RKO (cell line): ENCODE measurements at regions not wholly inside any gene's neighbourhood (a gene's known extent, or its start where the extent isn't known, plus 50 kb on each side); places are given as distances from the start of the nearest gene placed in this dataset.
"Not testable (repeated sequence)": the region's sequence is repeated elsewhere in the genome, so short reads cannot be mapped to it uniquely, and the experiment has no call there.

Experiments
- DNase-seq: peaks from one replicate; pipeline ENCODE4 v3.0.0-alpha.2; 2016; ENCODE audit warnings: low spot score

DNA sequence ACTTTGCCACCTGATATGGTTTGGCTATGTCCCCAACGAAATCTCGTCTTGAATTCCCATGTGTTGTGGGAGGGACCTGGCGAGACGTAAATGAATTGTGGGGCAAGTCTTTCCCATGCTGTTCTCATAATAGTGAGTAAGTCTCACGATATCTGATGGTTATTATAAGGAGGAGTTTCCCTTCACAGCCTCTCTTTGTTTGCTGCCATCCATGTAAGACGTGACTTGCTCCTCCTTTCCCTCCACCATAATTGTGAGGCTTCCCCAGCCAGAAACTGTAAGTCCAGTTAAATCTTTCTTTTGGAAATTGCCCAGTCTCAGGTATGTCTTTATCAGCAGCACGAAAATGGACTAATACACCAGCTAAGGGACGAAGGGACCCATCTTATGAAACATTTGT is 1303.3 kb downstream of the SUCLG1 start:
- DNase-seq = no peak

DNA sequence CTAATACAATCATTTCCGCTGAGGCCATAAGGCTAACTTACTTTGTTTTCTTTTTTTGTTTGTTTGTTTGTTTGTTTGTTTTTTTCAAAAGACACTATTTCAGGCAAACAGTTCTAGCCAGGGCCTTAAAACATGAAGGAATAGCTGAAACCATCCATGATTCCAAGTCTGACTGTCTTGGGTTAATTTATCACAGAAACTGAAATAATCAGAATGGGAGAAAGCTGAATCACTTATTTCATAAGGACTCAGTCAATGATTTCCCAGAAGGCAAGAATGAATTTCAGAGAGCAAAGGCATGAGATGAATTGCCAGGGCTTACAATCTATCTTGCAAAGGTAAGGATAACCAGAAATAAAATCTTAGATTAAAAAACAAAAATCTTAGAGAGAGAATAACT is 1315.1 kb downstream of the SUCLG1 start:
- DNase-seq = no peak

DNA sequence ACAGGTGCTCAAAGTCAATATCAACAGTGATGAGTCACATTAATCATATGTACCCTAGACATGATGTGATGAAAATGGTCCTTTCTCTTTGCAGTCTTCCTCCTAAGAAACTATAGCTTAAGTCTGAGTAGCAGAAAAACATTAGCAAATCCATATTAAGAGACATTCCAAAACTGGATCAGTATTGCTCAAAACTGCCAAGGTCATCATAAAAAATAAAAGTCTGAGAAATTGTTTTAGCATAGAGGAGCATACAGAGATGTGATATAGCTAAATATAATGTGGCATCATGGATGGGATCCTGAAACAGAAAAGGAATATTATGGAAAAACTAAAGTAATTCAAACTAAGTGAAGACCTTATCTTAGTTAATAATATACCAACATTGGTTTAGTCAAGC is 1316.1 kb downstream of the SUCLG1 start:
- DNase-seq = no peak

DNA sequence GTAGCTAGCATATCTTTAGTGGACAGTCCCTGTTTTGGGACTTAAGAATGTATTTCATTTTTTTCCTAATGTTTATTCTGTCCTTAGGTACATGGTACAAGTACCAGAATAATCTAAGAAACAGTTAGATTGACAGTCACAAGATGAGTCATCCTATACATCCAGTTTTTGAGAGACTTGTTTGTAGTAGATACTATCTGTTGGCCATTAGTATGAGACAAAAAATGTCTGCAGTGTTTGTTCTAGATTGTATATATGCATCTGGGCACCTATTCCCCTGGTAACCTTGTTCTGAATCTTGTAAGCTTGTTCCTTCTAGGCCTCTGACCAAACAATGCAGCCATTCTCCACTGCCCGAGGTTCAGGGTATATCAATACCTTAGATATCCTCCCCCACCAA is 1343.5 kb downstream of the SUCLG1 start:
- no peak for DNase-seq

DNA sequence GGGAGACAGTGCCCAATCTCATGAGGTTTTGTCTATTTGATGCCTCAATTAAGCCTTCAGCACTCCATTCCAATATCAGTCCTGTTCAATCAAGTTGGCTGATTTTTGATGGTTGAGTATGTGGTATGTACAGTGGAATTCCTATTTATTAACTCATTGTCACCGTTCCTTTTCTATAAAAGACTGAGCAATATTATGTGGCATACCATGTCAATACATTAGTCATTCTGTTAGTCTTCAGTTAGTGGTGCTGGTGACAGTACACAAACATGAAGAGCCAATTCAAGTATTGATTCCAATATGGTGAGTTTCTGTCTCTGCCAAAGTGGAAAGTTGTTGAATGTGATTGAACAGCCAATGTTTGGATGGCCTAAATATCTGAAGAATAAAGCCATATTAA is 1343.9 kb downstream of the SUCLG1 start:
- DNase-seq = no peak

DNA sequence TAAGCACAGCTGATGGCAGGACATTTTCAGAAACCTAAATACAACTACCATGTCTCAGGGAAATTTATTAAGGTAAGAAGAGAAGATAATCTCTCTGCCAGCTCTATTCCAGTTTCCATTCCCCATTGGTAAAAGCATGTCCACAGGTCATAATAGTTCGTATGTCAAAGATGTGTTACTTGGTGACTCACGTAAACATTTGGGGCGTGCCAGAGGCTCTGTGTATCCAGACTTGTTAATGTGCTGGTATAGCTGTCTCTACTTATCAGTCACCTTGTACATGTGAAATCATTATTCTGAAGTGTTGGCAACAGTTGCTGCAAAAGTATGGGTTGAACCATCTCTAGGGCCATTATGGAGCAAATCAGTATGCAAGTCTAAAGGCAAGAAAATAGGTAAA is 1345.1 kb downstream of the SUCLG1 start:
- no peak for DNase-seq

DNA sequence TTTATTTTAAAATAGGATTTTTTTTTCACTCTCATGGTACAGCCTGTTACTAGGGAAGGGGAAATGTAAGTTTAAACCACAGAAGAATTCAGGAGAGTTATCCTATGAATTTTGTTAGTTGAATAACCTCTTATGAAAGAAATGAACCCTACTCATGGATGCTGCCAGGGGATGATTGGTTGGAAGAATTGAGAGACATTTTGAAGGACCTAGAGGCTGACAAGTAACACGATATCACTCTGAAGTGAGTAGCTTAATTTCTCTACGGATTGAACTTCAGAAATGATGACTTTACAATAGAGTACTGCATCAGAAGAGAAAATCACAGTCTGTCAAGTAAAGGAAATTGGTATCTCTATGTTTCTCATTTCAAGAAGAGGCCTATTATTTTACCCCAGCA is 1346.2 kb downstream of the SUCLG1 start:
- DNase-seq = no peak

DNA sequence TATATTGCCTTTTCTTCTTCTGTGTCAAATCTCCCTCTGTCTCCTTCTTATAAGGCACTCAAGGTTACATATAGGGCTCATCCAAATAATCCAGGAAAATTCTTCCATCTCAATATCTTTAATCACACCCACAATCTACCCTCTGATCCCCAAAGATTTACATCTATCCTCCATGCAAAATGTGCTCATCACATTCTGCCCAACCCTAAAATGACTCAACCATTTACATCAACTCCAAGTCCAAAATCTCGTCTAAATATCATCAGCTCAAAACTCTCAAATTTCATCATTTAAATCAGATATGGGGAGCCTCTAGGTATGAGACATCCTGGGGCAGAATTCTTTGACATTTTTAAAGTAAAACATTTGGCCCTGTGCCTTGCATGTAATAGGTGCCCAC is 1349.8 kb downstream of the SUCLG1 start:
- DNase-seq = no peak

DNA sequence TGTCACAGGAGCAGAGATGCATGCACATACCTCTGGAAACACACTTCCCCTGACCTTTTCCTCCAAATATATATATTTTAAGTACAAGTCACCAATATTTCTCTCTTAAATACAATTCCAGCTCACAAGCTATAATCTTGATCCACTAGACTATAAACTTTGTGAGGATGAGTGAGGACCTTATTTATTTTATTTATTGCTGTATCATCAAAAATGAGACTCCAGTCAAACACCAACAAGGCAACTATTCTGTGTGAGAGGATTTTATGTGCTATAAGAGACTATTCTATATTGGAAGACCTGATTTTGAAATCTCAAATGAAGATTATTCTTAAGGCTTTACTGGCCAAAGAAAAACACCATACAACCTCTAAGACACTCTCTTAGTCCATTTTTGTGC is 1352.2 kb downstream of the SUCLG1 start:
- DNase-seq = no peak

DNA sequence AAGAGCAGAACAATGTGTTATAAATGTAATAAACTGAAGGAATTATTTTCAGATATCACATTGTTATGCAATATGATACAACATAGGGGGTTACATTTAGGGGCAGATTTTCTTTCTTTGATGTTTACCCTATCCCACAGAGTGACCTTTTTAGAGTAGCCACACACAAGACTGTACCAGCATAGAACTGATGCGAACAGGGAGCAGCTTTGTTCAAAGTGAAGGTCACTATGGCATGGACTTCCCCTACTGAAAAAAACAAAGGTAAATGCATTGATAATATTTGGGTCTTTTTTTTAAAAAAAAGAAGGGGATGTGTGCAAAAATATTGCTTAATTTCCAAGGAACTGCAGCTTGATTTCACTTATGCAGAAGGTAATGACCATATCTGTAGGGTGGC is 1354.9 kb downstream of the SUCLG1 start:
- DNase-seq = no peak

DNA sequence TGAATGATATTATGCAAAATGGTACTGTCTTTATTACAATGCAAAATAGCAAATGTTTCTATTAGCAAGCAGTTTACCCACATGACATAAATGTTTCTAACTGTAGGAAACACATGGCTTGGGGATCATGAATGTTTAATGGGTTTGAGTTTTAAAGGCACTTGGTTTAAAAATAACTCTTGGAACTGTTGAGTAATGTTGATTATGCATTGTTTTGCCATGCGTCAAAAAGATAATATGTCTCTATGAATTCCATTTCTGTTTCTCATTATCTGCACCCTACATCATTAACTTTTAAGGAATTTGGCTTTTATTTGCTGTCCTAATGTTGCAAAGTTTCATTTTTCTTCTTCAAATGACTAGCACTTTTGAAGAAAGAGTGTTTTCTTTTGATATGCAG is 1355.5 kb downstream of the SUCLG1 start:
- DNase-seq = no peak

DNA sequence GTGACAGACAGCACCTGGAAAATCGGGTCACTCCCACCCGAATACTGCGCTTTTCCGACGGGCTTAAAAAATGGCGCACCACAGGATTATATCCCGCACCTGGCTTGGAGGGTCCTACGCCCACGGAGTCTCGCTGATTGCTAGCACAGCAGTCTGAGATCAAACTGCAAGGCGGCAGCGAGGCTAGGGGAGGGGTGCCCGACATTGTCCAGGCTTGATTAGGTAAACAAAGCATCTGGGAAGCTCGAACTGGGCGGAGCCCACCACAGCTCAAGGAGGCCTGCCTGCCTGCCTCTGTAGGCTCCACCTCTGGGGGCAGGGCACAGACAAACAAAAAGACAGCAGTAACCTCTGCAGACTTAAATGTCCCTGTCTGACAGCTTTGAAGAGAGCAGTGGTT is 1370.0 kb downstream of the SUCLG1 start:
- not testable (repeated sequence) for DNase-seq

DNA sequence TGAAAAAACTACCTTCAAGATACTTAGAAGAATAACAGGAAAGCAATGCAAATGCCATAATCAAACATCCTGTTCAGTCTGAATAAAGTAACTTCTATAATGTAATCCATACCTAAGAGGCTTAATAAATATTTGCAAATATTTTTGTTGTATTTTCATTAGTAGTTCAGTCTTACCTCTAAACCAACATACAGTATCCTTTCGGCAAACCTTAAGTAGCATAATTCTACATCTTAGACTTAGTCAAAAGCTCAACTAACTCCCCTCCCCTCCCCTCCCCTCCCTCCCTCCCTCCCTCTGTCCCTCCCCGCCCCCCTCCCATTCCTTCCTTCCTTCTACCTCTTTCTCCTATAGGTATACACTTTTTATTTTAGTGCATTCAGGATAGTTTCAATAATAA is 1373.2 kb downstream of the SUCLG1 start:
- no peak for DNase-seq

DNA sequence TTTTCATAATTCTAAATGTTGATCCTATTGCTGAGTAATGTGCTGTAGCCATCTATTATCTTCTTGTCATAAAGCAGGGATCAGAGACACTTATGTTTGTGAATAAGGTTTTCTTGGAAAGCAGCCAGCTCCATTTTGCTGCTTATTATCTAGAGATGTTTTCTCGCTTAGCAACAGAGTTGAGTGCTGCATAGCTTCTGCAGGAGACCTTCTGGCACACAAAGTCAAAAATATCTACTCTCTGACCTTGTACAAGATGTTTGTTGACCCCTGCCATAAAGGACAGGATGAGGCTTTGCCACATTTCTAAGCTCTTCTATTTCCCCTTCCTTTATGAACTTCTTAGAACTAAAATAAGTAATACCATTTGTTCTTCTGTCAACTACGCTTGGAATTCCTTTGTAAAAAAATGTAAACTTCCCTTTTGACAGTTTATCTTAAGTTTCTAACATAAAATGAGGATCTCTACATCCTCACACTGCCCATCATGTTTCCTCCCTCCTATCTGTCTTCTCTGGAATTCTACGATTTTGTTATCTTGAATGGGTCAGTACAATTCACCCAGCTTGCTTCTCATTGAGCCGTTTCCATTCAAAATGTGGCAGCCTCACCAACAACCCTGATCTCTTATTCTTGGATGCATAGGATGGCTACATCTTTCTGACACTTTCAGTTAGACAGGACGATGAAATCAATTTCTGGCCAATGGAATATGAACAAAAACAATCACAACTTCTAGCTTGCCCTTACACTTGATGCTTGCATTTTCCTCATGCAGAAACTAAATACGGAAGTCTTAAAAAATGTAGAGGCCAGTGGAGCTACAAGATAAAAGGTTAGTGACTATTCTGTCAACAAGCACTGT is 1377.0 kb downstream of the SUCLG1 start:
- DNase-seq = no peak

DNA sequence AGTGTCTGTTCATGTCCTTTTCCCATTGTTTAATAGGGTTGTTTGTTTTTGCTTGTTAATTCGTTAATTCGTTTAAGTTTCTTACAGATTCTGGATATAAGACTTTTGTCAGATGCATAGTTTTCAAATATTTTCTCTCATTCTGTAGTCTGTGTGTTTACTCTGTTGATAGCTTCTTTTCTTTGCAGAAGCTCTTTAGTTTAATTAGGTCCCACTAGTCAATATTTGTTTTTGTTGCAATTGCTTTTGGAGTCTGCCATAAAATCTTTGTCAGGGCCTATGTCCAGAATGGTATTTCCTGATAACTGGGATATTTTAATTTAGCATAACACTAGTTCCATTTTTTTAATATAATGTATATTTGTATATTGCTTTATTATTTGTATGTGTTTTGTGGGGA is 1380.1 kb downstream of the SUCLG1 start:
- DNase-seq = no peak

DNA sequence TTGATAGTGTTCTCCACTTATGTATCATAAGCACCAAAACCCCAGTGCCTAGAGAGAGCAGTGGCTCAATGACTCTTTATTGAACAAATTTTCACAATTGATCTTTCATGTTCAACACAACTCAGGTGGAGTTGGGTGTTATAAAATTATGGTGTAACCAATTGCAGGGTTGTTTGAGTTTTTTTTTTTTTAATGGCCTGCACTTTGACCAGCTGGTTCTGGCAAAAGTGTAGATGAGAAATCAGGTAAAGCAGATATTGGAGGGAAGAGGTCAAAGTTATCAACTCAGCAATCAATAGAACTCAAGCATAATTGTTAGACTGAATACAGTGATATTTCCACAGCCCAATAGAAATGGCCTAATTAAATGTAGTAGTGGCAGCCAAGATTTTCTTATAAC is 1386.3 kb downstream of the SUCLG1 start:
- DNase-seq = no peak

DNA sequence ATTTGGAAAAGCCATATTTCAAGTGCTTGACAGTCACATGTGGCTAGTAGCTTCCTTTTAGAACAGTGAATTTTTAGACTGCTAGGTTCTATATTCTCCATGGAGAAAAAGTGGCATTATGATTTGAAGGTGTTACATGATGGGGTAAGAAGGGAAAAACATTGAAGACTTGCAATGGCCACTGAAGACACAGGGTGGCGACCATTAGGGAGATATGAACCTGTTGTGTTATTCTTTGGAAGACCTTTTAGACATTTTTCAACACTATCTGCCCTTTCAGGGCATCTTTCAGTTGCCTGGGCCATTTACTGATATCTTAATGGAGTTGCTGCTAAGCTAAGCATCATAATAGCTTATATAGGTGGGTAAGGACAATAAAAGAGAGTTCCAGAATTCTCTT is 1387.2 kb downstream of the SUCLG1 start:
- DNase-seq = no peak

DNA sequence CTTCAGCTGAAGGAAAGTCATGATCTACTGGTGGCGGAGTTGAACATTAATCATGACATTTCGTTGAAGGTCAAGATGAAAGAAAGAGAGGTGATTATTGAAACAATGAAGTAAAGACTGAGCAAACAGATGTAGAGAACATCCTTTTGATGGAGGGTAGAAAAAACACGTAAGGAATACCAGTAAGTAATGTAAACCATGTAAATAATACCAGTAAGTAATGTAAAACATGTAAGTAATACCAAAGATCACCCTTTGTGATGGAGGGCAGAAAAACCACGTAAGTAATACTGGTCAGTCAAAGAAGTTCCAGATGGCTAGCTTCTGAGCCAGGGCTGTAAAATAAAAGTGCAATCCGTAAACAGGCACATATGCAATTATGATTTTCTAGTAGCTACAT is 1387.7 kb downstream of the SUCLG1 start:
- DNase-seq = no peak

DNA sequence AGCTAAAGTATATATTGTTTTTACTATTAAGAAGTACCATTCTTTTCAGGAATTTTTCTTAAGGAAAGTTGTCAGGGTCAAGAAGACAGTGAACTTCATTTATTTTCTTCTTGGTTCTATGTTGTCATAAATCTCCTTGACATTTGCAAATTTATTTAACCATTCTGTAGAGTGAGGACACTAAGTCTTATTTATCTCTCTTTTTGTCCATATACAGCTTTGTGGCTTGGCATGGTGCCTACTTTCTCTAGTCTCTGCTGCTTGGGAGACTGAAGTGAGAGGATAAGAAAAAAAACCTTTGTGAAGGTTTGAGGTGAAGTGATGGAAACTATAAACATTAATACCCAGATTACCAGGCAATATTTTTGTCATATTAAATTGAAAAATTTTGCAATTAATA is 1389.4 kb downstream of the SUCLG1 start:
- DNase-seq = no peak

DNA sequence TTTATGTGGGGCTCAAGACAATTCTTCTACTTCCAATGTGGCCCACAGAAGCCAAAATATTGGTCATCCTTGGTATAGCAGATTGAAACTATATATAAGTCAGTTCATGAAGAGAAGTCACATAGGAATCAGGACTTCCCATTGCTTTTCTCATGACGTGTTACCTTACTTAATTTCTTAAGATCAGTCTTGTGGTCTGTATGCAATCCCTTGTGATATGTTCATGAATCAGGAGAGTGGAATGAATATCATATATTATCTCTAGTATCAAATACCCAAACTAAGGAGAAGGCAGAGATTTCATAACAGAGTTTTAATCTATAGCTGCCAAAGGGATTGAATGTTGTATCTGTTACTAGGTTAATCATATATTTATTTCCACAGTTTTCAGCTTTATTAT is 1390.4 kb downstream of the SUCLG1 start:
- no peak for DNase-seq

DNA sequence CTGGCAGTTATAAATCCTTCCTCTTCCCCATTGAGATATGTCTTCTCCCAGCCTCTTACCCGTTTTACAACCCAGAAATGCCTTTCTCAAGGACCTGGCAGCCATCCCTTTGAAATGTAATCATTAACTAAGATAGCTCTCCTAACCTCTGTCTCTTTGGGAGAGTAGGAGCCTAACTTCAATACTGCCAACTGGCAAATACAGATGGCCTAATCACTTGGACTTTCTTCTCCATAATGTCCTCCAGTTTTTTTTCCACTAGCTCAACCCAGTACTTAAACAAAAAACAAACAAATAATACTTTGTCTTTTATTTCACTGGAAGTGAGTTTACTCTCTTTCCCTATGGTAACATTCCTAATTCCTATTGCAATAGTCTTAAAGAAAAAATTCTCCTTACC is 1391.1 kb downstream of the SUCLG1 start:
- no peak for DNase-seq

DNA sequence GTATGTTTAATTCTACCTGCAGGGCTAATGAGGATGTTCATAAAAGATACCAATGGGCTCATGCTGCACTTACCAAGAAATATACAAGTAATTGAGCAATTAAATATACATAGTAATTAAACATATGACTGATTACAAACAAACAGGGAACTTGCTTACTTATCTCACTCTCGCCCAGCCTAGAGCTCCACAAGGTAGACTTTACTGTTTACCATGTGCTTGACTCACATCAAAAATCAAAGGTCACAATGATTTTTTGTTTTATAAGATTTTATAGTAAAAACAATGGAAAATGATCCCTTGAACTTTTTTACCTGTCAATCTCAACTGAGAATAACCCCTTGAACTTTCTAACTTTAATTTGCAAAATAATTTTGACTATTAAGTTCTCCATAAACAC is 1395.1 kb downstream of the SUCLG1 start:
- no peak for DNase-seq

DNA sequence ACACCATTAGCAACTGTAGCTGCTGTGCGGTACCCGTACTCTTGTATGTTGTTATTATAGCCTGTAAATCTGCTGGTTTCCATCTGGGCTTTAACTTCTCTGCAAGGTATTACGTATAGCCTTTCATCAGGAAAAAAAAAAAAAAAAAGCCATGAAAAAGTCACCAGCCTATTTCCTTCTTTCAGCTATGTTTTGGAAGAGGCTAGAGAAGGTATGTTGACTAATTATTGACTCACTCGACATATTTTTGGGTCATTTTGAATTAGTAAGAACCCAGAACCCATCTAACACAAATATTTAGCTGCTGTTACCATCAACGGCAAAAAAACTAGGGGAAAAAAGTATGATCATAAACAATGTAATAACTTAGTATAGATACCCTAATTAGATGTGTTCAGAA is 1395.6 kb downstream of the SUCLG1 start:
- no peak for DNase-seq

DNA sequence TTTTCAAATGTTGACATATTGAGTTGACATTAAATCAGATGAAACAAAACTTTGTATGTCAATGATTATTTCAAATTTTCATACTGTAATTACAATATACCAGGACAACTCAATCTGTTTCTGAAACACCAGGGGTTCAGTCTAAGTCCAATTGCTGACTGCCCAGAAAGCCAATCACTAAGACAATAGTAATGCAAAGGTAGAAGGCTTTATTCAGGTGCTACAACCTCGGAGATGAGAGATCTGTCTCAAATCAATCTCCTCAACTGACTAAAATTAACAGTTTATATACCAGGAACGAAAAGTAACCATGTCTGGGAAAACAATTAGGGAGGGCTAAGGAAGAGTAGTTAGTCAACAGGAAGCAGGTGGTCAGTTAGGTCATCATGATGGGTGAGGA is 1400.4 kb downstream of the SUCLG1 start:
- DNase-seq = peak; percentile 2
